ENCODE measurements at regions not wholly inside any gene's neighbourhood (a gene's known extent, or its start where the extent isn't known, plus 50 kb on each side); places are given as distances from the start of the nearest gene placed in this dataset.

- in situ Hi-C loops (cut with MboI) = no loop called here
- BruUV-seq (replicated peaks) = no TSS peak
- FAIRE-seq = no peak
- TF ChIP-seq MTA2 (IDR thresholded peaks at IDR 0.05; ENCODE audit: low read depth) (no peak), SNIP1 (IDR thresholded peaks at IDR 0.05; ENCODE audit: low read depth) (no peak), MAX (CRISPR knock-in tag; IDR thresholded peaks at IDR 0.05) (no peak), POU5F1 (IDR thresholded peaks at IDR 0.05; ENCODE audit: borderline replicate concordance, low read depth, low read length, partially characterized antibody) (no peak), ZNF184 (CRISPR knock-in tag; IDR thresholded peaks at IDR 0.05) (no peak)
- POLR2A ChIA-PET = no interaction called here
- Histone ChIP-seq H3K79me2 (ENCODE audit: control insufficient read depth, insufficient read depth, low read length) (no peaks in the 10 kb centered on the region), H3K4me2 (ENCODE audit: insufficient read depth, low read length) (no peak overlapping the region), H3K4me3 (no peak overlapping the region), H2AFZ (ENCODE audit: low read depth, low read length) (no peak overlapping the region), H3K27me3 (ENCODE audit: control insufficient read depth in 2 of 2, insufficient read depth in 2 of 2, low read length in 2 of 2) (no peaks in the 10 kb centered on the region), H3K27ac (ENCODE audit: extremely low read depth, low read depth, low read length) (no peak overlapping the region), H3K36me3 (ENCODE audit: control insufficient read depth, insufficient read depth, low read length) (no peaks in the 10 kb centered on the region), H3K9me1 (ENCODE audit: control insufficient read depth, insufficient read depth, low read length) (no peaks in the 10 kb centered on the region), H3K9ac (ENCODE audit: insufficient read depth in 1 of 2, low read depth in 2 of 2, low read length in 2 of 2) (no peak overlapping the region), H4K20me1 (replicated peaks; ENCODE audit: control insufficient read depth, insufficient read depth, low read length) (no peaks in the 10 kb centered on the region), H3K9me3 (replicated peaks; ENCODE audit: control insufficient read depth, insufficient read depth, low read depth, low read length) (no peaks in the 10 kb centered on the region), H3K4me1 (replicated peaks in 1 of 2; ENCODE audit: control insufficient read depth in 2 of 2, insufficient read depth in 2 of 2, low read length in 2 of 2) (no peaks in the 10 kb centered on the region)
- 0% methylated on average over 4 of the region's 4 CpGs for WGBS (ENCODE audit: insufficient coverage, low coverage, missing lambda C conversion rate)
- CTCF ChIA-PET (ENCODE audit: low intra/inter-chr PET ratio) = no interaction called here
- intact Hi-C loops (cut with micrococcal nuclease) = no loop called here
- no peak for ATAC-seq
- DNase-seq (ENCODE audit: extremely low read depth in 1 of 4, low spot score in 3 of 4) = no peak
Measured at GRCh38 chr10:85280014-85280413, 951.6 kb downstream of the CCSER2 start.

All from K562 (cell line).